ENCODE measurements at regions not wholly inside any gene's neighbourhood (a gene's known extent, or its start where the extent isn't known, plus 50 kb on each side); places are given as distances from the start of the nearest gene placed in this dataset.
A peak's percentile ranks its signal among the peaks of the same experiment; 100 is the strongest.

DNA sequence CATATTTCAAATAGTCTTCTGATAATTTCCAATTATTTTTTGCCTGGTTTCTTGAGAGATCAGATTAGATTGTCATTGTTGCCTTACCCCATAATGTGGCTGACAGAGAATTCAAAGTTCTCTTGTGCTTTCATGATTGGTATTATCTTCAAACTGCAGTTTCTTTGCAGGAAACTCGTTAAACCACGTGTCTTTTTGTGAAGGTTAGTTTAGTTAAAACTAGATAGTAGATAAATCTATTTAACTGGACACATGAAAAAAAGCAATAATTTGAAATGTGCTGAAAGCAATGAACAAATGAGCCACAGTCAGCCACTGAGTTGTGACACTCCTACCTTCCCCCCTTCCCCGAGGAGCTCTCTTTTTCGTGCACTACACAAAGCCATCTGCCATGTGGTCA lies 327.5 kb upstream of the UMPS start:
- DNase-seq (ENCODE audit: low read depth, low spot score): no peak

DNA sequence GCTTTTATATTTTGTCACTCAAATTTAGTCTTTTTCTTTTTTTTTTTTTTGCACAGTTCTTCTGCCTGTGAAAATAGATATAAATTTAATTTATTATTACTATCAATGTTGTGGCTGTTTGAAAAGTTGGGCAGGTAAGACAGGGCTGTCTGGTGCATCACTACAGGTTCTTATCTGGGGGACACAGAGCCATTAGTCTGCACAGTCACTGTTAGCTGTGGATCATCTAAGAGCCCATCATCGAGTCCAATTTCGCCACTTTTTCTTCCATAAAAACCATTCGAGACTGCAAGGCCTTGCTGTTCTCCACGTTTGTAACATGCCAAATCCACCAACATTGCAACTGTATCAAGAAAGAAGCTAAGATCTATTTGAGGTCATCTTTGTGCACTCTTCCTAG lies 325.6 kb upstream of the UMPS start:
- DNase-seq (ENCODE audit: low read depth, low spot score): no peak

DNA sequence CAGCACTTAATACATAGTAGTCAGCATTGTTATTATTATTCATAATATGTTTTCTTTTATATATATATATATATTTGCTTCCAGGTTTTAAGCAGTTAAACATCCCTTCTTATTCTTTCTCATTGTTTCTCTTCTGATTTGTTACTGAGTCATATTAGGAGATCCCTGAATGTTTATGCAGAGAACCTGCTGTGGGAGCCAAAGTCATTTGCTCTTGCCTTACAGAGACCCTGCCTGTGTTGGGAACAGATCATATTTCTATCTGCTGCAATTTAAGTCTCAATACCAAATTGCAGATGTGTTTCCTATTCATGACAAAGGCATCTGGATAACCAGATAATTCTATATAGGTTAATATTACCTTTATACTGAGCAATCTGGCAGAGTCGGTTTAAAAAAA lies 323.0 kb upstream of the UMPS start:
- peak; percentile 24 for DNase-seq (ENCODE audit: low read depth, low spot score)

DNA sequence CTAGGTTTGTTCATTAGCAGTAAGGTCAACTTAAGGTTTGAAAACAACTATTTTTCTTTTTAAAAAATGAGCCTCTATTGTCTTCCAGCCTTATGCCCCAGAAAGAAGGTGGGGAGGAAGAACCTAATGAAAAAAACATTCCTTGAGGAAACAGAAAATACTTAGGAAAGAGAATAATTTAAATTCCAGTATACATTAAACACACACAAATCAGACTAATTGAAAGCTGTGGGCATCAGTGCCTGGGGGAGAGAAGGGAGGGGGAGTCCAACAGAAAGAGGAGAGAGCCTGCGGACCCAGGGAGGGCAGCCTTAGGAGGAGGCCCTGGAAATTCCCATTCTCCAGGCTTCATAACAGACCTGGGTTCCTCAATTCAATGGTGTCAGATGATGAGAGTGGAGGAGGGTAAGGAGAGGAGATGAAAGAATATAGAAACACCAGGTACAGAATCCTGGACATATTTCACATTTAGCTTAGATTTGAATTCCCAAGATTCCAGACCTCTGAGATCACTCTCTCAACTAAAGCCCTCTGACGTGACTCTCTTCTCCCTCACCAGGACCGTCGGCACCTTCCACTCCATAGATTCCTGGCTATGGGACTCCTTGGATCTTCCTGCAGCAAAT lies 320.5 kb upstream of the UMPS start:
- DNase-seq (ENCODE audit: low read depth, low spot score): no peak

DNA sequence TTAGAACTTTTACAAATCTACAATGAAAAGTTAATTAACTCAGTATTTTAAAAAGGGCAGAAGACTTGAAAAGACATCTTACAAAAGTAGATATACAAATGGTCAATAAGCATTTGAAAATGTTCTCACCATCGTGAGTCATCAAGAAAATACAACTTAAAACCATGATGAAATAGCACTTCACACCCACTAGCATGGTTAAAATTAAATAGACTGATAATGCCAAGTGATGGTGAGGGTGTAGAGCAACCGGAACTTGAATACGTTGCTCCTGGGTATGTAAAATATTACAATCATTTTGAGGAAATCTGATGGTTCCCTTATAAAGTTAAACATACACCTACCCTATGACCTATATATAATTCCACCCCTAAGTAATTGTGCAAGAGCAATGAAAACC lies 319.8 kb upstream of the UMPS start:
- no peak for DNase-seq (ENCODE audit: low read depth, low spot score)

DNA sequence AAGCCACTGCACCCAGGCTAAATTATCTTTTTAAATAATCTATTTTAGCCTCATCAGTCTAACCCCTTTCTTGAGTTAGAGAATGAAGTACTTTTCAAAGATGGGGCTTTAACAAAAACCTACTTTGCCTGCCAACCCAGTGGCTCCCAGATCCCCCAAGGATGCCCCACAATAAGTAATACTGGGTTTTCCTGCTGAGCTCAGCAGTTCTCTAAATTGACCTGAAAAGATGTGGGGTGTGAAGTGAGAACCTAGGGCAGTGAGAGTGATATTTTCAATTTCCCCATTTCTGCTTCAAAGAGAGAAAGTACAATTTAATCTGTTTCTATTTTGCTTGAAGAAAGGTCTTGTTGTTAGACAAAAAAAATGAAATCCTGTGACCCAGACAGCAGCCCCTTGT lies 318.5 kb upstream of the UMPS start:
- DNase-seq (ENCODE audit: low read depth, low spot score): no peak

DNA sequence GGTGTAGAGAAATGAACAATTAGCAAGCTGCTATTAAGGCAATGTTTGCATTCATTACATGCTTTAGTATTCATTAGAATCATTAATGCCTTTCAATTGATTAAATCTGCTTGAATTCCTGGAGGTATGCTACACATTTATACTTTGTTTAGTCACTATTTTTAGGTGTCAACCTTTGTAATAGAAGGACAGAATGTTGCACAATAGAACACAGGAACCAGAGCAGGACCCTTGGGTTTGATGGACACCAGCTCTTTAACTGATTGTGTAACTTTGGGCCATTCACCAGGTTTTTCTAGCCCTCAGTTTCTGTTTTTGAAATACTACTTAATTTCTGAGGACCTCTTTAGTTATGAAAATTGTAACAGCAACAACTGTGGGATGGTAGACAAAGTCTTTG lies 317.6 kb upstream of the UMPS start:
- no peak for DNase-seq (ENCODE audit: low read depth, low spot score)

DNA sequence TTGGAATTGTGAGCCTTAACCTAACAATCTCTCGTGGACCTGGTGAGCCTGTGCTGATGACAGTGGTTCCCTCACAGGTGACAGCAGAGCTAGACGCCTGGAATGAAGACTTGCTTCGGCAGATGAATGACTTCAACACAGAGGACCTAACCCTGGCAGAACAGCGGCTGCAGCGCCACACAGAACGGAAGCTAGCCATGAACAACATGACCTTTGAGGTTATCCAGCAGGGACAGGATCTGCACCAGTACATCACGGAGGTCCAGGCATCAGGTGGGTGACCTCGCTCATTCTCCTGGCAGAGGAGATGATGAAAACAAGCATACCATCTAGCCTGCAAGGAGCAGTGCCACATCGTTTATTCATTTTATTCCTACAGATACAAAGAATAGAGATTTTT lies 316.9 kb upstream of the UMPS start:
- DNase-seq (ENCODE audit: low read depth, low spot score): no peak

DNA sequence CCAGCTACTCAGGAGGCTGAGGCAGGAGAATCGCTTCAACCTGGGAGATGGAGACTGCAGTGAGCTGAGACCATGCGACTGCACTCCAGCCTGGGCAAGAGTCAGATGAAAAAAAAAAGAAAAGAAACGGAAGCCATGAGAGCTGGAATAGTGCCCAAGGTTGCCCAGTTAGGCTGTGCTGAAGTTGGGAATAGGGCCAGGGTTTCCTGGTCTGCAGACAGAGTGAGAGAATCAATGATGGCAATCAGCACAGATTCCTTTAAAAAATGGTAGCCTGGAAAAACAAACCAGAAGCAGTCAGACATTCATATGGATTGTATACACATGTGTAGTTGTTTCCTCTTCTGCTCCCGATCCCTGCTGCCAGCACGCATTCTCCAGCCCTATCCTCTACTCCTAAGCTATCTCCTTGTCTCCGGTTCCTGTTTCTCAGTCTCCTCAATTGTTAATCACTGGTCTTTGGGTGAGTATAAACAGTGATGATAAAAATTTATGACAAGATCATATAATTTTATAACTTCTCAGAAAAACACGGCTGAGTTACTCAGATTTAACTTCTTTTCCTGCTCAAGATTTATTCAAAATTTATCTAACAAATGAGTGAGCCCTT lies 316.2 kb upstream of the UMPS start:
- no peak for DNase-seq (ENCODE audit: low read depth, low spot score)

DNA sequence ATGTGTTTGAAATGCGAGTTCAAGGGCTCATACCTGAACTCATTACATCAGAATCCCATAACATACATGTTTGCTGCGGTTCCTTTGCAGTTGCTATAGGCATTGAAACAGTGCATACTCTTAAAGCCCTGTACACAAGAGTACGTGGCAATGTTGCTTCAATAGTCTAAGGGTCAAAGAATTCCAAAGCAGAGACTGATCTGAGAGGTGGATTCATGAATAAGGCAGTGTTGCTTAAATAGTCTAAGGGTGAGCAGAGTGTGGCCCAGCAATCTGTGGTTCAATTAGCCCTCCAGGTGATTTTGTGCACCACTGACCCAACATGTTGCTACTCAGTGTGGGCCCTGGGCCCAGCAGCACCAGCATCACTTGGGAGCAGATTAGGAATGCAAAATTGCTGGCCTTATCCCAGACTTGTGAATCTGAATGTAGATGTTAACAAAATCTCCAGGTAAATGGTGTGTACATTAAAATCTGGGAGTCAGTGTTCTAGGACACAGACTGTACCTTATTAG lies 314.7 kb upstream of the UMPS start:
- no peak for DNase-seq (ENCODE audit: low read depth, low spot score)

DNA sequence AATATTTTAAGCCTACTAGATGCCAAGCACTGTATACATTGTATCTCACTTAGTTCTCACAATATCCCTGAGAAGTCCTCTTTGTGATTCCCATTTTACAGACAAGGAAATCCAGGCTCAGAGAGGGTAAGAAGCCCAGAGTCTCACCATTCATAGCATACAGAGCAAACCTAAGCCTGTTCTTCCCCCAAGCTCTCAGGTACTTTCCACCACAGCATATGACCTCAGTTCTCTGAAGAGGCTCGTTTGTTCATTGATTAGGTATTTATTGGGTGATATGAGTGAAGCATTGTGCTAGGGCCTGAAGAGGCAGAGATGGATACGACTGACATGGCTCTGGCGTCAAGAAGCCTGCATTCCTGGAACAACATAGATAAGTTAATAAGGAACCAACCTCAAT lies 310.9 kb upstream of the UMPS start:
- DNase-seq (ENCODE audit: low read depth, low spot score): no peak

DNA sequence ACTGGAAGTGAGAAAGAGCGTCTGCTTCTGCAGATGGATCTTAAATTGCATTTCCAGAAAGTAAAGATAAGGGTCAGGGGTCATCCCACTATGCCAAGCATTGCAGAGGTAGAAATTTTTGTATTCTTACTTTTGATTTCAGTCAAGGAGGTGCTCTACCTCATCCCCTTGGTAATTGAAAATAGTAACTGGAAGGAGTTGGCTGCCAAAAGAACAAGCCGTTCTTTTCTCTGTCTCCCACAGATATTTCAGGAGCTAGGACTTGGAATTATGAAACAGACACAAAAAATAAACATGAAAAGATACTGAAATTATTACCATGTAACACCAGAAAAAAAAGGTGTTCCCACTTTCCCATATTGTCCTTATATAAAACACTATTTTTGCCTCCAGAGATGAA lies 309.9 kb upstream of the UMPS start:
- no peak for DNase-seq (ENCODE audit: low read depth, low spot score)

DNA sequence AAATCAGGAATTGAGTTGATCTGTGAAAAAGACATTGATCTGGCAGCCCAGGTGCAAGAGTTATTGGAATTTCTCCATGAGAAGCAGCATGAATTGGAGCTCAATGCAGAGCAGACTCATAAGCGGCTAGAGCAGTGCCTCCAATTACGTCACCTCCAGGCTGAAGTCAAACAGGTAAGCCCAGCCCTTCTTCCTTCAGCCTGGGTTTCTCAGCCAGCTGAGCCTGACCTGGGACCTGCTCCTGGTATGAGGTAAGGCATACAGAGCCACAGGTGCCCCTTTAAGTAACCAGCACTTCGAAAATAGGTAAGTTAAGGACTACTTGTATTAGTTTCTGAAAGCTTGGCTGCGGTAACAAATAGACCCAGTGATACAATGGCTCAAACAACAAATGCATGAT lies 307.4 kb upstream of the UMPS start:
- no peak for DNase-seq (ENCODE audit: low read depth, low spot score)

DNA sequence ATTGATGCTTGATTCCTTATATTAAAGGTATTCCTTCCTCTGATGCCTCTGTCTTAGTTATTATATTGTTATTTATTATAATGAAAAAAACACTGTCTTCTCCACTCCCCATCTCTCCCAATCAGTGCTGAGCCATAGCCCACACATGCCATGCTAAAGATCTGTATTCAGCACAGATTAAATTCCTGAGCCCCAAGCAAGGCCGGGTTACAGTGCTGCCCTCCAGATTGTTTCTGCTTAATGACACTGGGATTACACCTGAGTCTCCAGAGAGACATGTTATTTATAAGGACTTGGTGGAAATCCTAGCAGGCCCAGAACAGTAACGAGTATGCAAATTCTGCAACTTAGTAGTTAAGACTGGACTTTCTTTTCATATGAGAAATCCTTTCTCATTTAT lies 305.9 kb upstream of the UMPS start:
- no peak for DNase-seq (ENCODE audit: low read depth, low spot score)

DNA sequence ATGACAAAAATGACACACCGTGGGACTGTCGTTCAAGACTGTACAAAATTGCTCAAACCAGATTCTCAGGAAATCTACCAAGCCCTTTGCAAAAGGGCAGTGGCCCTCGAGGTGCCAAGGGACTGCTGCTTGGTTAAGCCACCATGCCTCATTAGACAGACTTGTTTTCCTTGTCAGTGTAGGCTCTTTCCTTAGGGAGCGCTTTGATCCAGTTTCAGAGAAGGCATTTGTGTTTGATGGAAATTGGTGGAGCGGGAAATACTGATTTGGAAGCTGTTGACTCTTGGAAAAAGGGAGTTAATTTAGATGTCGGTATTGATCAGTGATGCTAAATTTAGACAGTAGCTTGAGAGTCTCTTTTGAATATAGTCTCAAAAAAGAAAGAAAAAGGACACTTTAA lies 304.3 kb upstream of the UMPS start:
- no peak for DNase-seq (ENCODE audit: low read depth, low spot score)

DNA sequence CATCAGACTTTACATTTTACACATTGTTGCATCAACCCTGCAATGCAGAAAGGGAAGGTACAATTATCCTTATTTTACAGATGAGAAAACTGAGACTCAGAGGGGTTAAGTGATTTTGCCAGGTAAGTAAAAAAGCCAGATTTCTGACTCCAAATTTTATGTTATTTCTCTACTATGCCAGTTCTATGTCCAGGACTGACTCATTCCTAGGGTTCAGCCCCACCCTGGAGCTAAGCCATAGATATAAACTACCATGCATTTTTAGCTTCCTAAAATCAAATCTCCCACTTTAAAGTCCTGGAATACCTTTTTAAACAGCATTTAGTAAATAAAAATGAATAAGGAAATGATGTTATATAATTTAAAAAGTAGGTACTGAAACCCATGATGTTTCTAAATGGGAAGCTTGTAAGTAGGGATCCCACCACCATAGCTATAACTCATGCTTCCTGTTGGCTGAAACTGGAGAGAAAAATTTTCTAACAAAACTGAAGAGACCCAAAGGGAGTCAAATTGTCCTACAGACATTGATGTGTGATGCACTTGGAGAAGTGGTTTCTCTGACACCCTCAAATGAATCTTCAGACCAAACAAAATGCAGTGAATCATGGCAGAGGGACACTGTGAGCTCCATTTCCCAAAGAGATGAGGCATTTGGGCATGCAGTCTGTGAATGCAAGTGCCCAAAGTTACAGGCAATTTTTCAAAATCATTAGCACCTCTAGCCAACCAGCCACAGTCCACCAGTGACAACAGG lies 301.7 kb upstream of the UMPS start:
- no peak for DNase-seq (ENCODE audit: low read depth, low spot score)

DNA sequence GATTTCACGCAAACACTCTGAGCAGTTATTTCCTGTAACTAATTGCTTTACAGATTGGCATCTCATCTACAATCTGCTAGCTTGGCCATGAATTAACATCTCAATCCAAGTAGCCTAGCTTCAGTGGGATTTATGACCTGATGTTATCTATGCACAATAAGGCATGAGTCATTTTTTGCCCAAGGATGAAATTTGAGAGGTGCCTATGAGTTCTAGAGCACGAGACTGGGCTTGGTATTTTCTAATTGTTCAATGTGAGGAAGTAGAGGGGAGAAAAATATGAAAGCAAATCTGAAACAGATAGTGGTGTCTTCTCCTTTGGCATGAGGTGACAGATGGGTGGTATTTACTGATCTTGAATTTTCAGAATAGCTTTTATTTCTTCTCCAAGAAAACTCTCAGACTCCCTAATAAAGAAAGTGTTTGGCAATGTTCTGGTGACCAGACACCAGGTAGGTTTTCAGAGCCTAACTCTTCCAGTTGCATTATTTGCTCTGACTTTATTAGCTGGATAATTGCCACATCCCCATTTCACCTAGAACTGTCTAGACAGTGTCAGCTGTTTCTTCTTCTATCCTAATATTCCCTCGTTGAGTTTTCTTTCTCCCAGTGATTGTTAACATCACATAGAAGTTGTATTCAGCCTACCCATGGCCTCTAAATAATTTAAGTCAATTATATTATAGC lies 301.0 kb upstream of the UMPS start:
- DNase-seq (ENCODE audit: low read depth, low spot score): no peak

DNA sequence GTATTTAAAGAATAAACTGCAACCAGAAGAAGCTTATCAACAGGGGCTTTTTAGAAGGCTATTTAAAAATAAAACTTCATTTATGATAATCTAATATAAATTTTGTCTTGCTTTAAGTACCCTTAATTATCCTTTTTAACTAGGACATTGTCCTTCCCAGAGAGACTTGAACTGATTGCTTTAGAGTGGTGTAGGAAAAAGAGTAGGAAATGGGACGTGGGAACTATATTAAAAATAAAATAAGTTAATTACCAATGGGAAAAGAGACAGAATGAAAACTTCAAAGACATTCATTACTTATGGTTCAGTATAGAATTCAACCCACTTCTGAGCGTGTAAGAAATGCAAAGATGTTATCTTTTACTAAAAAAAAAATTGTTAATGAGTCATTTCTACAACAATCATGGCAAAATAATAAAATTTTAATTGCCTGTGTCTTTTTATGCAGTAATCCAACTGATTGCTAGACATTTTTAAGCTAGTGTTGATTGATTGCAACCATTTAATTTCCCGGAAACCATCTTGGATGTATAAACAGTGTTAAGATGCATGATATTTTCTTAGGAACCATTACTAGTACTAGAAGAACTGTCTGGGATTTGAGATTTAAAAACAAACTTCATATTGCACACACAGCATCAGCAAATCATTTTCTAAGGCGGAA lies 298.8 kb upstream of the UMPS start:
- DNase-seq (ENCODE audit: low read depth, low spot score): no peak

DNA sequence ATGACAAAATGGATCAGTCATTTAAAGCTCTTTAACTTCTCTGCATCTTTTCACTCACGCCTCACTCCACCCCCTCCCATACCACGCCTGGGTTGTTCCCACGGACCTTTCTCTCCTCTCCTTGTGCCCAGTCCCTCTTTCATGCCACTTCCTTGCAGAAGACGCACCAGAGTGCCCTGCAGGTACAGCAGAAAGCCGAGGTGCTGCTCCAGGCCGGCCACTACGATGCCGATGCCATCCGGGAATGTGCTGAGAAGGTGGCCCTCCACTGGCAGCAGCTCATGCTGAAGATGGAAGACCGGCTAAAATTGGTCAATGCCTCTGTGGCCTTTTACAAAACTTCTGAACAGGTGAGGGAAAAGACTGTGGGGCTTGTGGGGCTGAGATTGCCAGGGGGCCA lies 296.1 kb upstream of the UMPS start:
- DNase-seq (ENCODE audit: low read depth, low spot score): no peak

DNA sequence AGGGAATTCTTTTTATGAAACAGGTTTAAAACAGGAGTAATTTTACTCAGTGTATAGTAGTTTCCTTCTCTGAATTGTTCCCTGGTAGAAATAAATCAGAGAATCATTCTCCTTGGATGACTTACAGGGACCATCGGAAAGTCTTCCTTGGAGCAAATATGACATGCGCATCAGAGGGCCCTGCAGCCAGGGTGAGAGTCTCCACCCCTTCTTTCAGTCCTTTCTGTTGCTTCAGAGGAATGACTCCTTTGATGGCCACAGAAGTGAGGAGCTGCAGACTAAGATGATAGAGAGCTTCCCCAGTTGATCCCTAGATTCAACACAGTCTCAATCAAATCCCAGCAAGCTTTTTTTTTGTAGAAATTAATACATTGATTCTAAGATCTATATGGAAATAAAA lies 294.8 kb upstream of the UMPS start:
- DNase-seq (ENCODE audit: low read depth, low spot score): no peak

DNA sequence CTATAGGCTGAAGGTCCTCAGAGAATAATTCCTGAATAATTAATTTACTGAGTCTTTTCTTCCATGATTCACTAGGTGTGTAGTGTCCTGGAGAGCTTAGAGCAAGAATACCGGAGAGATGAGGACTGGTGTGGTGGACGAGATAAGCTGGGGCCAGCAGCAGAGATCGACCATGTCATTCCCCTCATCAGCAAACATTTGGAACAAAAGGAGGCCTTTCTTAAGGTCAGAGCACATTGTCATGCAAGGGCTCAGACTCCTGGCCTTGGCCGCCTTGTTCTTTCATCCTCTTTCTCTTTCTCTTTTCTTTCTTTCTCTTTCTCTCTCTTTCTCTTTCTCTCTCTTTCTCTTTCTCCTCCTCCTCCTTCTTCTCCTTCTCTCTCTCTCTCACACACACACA lies 291.4 kb upstream of the UMPS start:
- no peak for DNase-seq (ENCODE audit: low read depth, low spot score)

DNA sequence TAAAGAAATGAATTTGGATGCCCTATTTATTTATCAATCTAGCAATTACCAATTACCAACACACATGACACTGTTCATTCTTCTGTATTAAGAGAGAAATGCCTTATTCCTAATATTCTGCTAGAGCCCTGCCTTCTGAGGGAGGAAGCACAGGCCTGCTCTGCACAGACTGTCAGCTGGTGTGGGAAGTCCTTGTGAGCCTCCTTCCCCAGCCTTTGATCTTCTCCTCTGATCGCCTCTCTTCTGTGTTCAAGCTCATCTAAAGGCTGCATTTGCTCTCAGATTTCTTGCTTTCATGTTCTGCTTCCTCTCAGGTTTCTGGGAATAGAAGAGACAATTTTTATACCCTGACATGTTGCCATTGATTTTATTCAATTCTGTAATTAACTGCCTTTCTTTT lies 290.6 kb upstream of the UMPS start:
- no peak for DNase-seq (ENCODE audit: low read depth, low spot score)

All from brain pericyte (primary cell).